ENCODE measurements at regions not wholly inside any gene's neighbourhood (a gene's known extent, or its start where the extent isn't known, plus 50 kb on each side); places are given as distances from the start of the nearest gene placed in this dataset.

DNA sequence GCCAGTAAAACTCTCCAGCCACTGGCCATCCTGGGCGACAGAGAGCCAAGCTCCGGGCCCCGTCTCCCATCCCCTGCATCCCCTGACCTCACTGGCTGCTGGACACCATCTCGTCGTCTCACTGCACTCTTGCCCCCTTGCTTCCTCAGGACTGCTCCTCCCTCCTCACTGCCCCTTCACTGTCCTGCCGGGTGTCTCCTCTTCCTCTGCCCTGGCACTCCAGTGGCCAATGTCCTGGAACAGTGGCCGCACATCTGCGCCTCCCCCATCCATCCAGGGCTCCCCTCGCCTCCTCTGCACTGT is 800.4 kb downstream of the BRD1 start:
- no peak overlapping the region for H3K9ac ChIP-seq (ENCODE audit: insufficient read length)
- H3K27ac ChIP-seq = no peak overlapping the region
- no peaks in the 10 kb centered on the region for H3K36me3 ChIP-seq (ENCODE audit: insufficient read depth, low read length)
- TF ChIP-seq POLR2AphosphoS5 (IDR thresholded peaks at IDR 0.05; ENCODE audit: borderline replicate concordance, low read depth, low read length) = no peak
- TF ChIP-seq EZH2 (IDR thresholded peaks at IDR 0.05) = no peak
- no peak for TF ChIP-seq FOXP2 (optimal IDR thresholded peaks at IDR 0.05; ENCODE audit: control extremely low read depth, extremely low read length, insufficient read depth)
- H3K4me3 ChIP-seq = no peak overlapping the region
- DNase-seq (ENCODE audit: low read depth, low spot score) = no peak
- H3K9me3 ChIP-seq (ENCODE audit: low read depth, low read length) = no peaks in the 10 kb centered on the region

GRCh38 chr22:49026494-49027367 is 800.9 kb downstream of the BRD1 start:
- no peak overlapping the region for H3K9ac ChIP-seq (ENCODE audit: insufficient read length)
- H3K36me3 ChIP-seq (ENCODE audit: insufficient read depth, low read length) = no peaks in the 10 kb centered on the region
- H3K27ac ChIP-seq = no peak overlapping the region
- H3K9me3 ChIP-seq (ENCODE audit: low read depth, low read length) = no peaks in the 10 kb centered on the region
- no peak for TF ChIP-seq POLR2AphosphoS5 (IDR thresholded peaks at IDR 0.05; ENCODE audit: borderline replicate concordance, low read depth, low read length)
- no peak for TF ChIP-seq EZH2 (IDR thresholded peaks at IDR 0.05)
- no peak for TF ChIP-seq FOXP2 (optimal IDR thresholded peaks at IDR 0.05; ENCODE audit: control extremely low read depth, extremely low read length, insufficient read depth)
- no peak overlapping the region for H3K4me3 ChIP-seq
- no peak for DNase-seq (ENCODE audit: low read depth, low spot score)

GRCh38 chr22:49025791-49026493 is 801.7 kb downstream of the BRD1 start:
- Histone ChIP-seq H3K4me3 (no peak overlapping the region), H3K9me3 (ENCODE audit: low read depth, low read length) (no peaks in the 10 kb centered on the region), H3K9ac (ENCODE audit: insufficient read length) (no peak overlapping the region), H3K27ac (no peak overlapping the region), H3K36me3 (ENCODE audit: insufficient read depth, low read length) (no peaks in the 10 kb centered on the region)
- no peak for DNase-seq (ENCODE audit: low read depth, low spot score)
- TF ChIP-seq EZH2 (IDR thresholded peaks at IDR 0.05) (no peak), POLR2AphosphoS5 (IDR thresholded peaks at IDR 0.05; ENCODE audit: borderline replicate concordance, low read depth, low read length) (no peak), FOXP2 (optimal IDR thresholded peaks at IDR 0.05; ENCODE audit: control extremely low read depth, extremely low read length, insufficient read depth) (no peak)

GRCh38 chr22:49024775-49025440 is 802.8 kb downstream of the BRD1 start:
- H3K36me3 ChIP-seq (ENCODE audit: insufficient read depth, low read length) = no peaks in the 10 kb centered on the region
- no peak overlapping the region for H3K4me3 ChIP-seq
- H3K27ac ChIP-seq = no peak overlapping the region
- H3K9ac ChIP-seq (ENCODE audit: insufficient read length) = no peak overlapping the region
- TF ChIP-seq POLR2AphosphoS5 (IDR thresholded peaks at IDR 0.05; ENCODE audit: borderline replicate concordance, low read depth, low read length) = no peak
- TF ChIP-seq EZH2 (IDR thresholded peaks at IDR 0.05) = no peak
- no peak for TF ChIP-seq FOXP2 (optimal IDR thresholded peaks at IDR 0.05; ENCODE audit: control extremely low read depth, extremely low read length, insufficient read depth)
- no peak for DNase-seq (ENCODE audit: low read depth, low spot score)
- H3K9me3 ChIP-seq (ENCODE audit: low read depth, low read length) = no peaks in the 10 kb centered on the region

DNA sequence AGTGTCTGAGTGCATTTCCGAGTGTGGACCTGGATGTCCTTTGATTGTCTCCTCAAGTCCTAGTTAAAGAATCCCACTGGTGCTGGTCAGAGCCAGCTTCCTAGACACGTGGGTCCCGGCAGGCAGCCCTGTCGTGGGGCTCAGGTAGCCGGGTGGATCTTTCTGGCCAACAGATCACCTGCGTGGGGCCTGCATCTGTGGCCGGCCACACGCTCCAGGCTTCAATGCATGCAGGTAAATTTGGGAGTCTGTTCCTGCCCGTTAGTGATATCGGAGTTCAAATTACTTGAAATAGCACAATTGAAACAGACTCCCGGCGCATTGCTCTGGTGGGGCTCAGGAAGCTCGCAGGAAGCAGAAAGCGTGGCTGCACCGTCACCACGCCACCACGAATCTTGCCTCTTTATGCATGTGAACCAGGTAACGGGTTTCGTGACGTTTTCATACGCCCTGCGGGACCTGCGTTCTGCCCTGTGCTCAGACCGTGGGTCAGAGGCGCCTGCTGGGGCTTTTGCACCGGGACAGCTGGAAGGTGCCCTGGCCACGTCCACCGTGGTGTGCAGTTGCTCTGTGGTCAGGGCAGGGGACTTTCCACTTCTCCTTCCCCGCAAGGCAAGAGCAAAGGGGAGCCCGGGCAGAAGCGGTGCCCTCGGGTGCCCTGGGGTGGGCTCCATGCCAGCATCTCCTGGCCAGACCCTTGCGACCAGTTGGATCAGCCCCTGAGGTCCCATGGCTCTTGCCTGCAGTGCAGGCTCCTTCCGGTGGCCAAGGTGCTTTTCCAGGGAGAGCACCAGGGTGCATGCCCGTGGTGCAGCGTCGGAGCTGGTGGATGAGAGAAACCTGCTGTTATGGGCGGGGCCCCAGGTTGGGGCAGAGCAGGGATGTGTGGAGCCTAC is 803.5 kb downstream of the BRD1 start:
- H3K9ac ChIP-seq (ENCODE audit: insufficient read length) = no peak overlapping the region
- TF ChIP-seq EZH2 (IDR thresholded peaks at IDR 0.05) (no peak), FOXP2 (optimal IDR thresholded peaks at IDR 0.05; ENCODE audit: control extremely low read depth, extremely low read length, insufficient read depth) (no peak), POLR2AphosphoS5 (IDR thresholded peaks at IDR 0.05; ENCODE audit: borderline replicate concordance, low read depth, low read length) (no peak)
- H3K4me3 ChIP-seq = no peak overlapping the region
- H3K9me3 ChIP-seq (ENCODE audit: low read depth, low read length) = no peaks in the 10 kb centered on the region
- DNase-seq (ENCODE audit: low read depth, low spot score) = no peak
- no peak overlapping the region for H3K27ac ChIP-seq
- H3K36me3 ChIP-seq (ENCODE audit: insufficient read depth, low read length) = no peaks in the 10 kb centered on the region

DNA sequence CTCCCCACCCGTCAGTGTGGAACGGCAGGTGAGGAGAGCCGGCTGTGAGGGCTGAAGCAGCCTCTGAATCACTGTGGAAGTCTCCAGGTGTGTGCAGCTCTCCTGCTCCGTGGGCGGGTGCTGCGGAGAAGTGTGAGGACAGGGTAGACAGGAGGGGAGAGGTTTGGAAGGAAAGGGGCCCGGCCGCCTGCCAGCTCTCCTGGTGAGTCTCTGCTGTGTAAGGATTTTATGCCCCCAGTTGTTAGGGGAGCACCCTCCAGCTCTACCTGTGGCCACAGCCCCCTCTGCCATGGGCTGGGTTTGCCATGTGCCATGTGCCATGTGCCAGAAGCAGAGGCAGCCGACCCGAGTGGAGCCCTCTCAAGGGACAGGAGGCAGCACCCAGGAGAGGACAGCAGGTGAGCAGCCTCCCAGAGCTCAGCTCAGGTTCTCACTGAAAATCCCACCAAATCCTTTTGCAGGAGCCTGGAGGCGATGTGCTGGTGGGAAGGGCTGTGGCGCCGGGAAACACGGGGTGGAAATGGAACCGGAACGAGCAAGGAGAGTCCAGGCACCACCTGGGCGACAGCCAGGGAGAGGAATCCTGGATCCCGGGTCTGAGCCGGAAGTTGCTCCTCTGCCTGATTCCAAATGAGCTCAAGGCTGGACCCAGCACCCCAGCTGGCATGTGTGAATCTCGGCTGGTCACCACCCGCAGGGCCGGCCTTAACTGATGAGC is 804.4 kb downstream of the BRD1 start:
- H3K4me3 ChIP-seq = no peak overlapping the region
- H3K9me3 ChIP-seq (ENCODE audit: low read depth, low read length) = no peaks in the 10 kb centered on the region
- TF ChIP-seq EZH2 (IDR thresholded peaks at IDR 0.05) = no peak
- TF ChIP-seq FOXP2 (optimal IDR thresholded peaks at IDR 0.05; ENCODE audit: control extremely low read depth, extremely low read length, insufficient read depth) = no peak
- no peak for TF ChIP-seq POLR2AphosphoS5 (IDR thresholded peaks at IDR 0.05; ENCODE audit: borderline replicate concordance, low read depth, low read length)
- DNase-seq (ENCODE audit: low read depth, low spot score) = no peak
- no peak overlapping the region for H3K9ac ChIP-seq (ENCODE audit: insufficient read length)
- H3K27ac ChIP-seq = no peak overlapping the region
- H3K36me3 ChIP-seq (ENCODE audit: insufficient read depth, low read length) = no peaks in the 10 kb centered on the region

GRCh38 chr22:49022816-49023160 is 804.9 kb downstream of the BRD1 start:
- H3K4me3 ChIP-seq = no peak overlapping the region
- no peaks in the 10 kb centered on the region for H3K36me3 ChIP-seq (ENCODE audit: insufficient read depth, low read length)
- no peak for DNase-seq (ENCODE audit: low read depth, low spot score)
- no peaks in the 10 kb centered on the region for H3K9me3 ChIP-seq (ENCODE audit: low read depth, low read length)
- no peak overlapping the region for H3K27ac ChIP-seq
- TF ChIP-seq POLR2AphosphoS5 (IDR thresholded peaks at IDR 0.05; ENCODE audit: borderline replicate concordance, low read depth, low read length) = no peak
- TF ChIP-seq FOXP2 (optimal IDR thresholded peaks at IDR 0.05; ENCODE audit: control extremely low read depth, extremely low read length, insufficient read depth) = no peak
- TF ChIP-seq EZH2 (IDR thresholded peaks at IDR 0.05) = no peak
- no peak overlapping the region for H3K9ac ChIP-seq (ENCODE audit: insufficient read length)
